Mesenchymal stem cell (in vitro differentiated cells and primary cell): ENCODE measurements at regions not wholly inside any gene's neighbourhood (a gene's known extent, or its start where the extent isn't known, plus 50 kb on each side); places are given as distances from the start of the nearest gene placed in this dataset.

Experiments
- DNase-seq: peaks from one replicate; pipeline ENCODE4 v3.0.0-alpha.2; 2013
- H2AFZ ChIP-seq: one replicate; pipeline ENCODE4 v1.6.1; 2013; ENCODE audit warnings: low read depth, mild to moderate bottlenecking, control low read depth, inconsistent platforms, low read length, moderate library complexity
- H2AK5ac ChIP-seq: 2 replicates; pipeline ENCODE4 v1.6.1; 2013; ENCODE audit warnings: low read length, moderate library complexity, mild to moderate bottlenecking, inconsistent platforms; ENCODE audit not compliant: severe bottlenecking
- H2BK120ac ChIP-seq: one replicate; pipeline ENCODE4 v1.6.1; 2013; ENCODE audit warnings: low read depth, mild to moderate bottlenecking, inconsistent platforms, low read length, moderate library complexity
- H2BK12ac ChIP-seq, 2 experiments: one replicate each; pipeline ENCODE4 v1.6.1; 2013; ENCODE audit warnings: inconsistent platforms in 2 of 2, low read length in 2 of 2, mild to moderate bottlenecking in 2 of 2, moderate library complexity in 2 of 2, control low read depth in 1 of 2
- H2BK15ac ChIP-seq: one replicate; pipeline ENCODE4 v1.6.1; 2013; ENCODE audit warnings: mild to moderate bottlenecking, low read depth, inconsistent platforms; ENCODE audit not compliant: poor library complexity, severe bottlenecking
- H2BK5ac ChIP-seq: 2 replicates; pipeline ENCODE4 v1.6.1; 2013; ENCODE audit warnings: low read depth, mild to moderate bottlenecking, low read length, control low read depth, inconsistent platforms; ENCODE audit not compliant: poor library complexity, severe bottlenecking
- H3K14ac ChIP-seq, 2 experiments: one replicate each; pipeline ENCODE4 v1.6.1; 2013; ENCODE audit warnings: inconsistent platforms in 2 of 2, low read length in 2 of 2, control low read depth in 1 of 2, mild to moderate bottlenecking in 1 of 2, moderate library complexity in 1 of 2
- H3K18ac ChIP-seq, 2 experiments: one replicate each; pipeline ENCODE4 v1.6.1; 2013; ENCODE audit warnings: inconsistent platforms in 2 of 2, low read length in 2 of 2, control low read depth in 1 of 2, low read depth in 1 of 2, mild to moderate bottlenecking in 1 of 2
- H3K23ac ChIP-seq, 2 experiments: one replicate each; pipeline ENCODE4 v1.6.1; 2013; ENCODE audit warnings: inconsistent platforms in 2 of 2, low read length in 2 of 2, mild to moderate bottlenecking in 2 of 2, moderate library complexity in 2 of 2, control low read depth in 1 of 2
- H3K27ac ChIP-seq: 2 replicates; pipeline ENCODE4 v1.5.1; 2013; ENCODE audit warnings: mild to moderate bottlenecking, moderate library complexity, low read length, control low read depth, inconsistent platforms; ENCODE audit not compliant: poor library complexity, severe bottlenecking
- H3K27me3 ChIP-seq, 2 experiments: 2 replicates each; pipeline versions ENCODE4 v1.6.1 to v1.7.0; 2013; ENCODE audit warnings: low read length in 2 of 2, mild to moderate bottlenecking in 2 of 2, moderate library complexity in 2 of 2, control low read depth in 1 of 2, inconsistent platforms in 1 of 2; ENCODE audit not compliant: control insufficient read depth in 1 of 2, insufficient read depth in 1 of 2
- H3K36me3 ChIP-seq, 2 experiments: 2 replicates each; pipeline versions ENCODE4 v1.6.1 to v1.7.0; 2013; ENCODE audit warnings: low read length in 2 of 2, control low read depth in 1 of 2, inconsistent platforms in 1 of 2, low read depth in 1 of 2, mild to moderate bottlenecking in 1 of 2; ENCODE audit not compliant: insufficient read depth in 2 of 2, control insufficient read depth in 1 of 2
- H3K4ac ChIP-seq, 2 experiments: one replicate each; pipeline ENCODE4 v1.6.1; 2013; ENCODE audit warnings: inconsistent platforms in 2 of 2, low read length in 2 of 2, mild to moderate bottlenecking in 2 of 2, moderate library complexity in 2 of 2, control low read depth in 1 of 2, low read depth in 1 of 2
- H3K4me1 ChIP-seq: 2 replicates; pipeline ENCODE4 v1.6.1; 2013; ENCODE audit warnings: low read depth, low read length, control low read depth; ENCODE audit not compliant: control insufficient read depth, insufficient read depth
- H3K4me2 ChIP-seq: 2 replicates; pipeline ENCODE4 v1.6.1; 2013; ENCODE audit warnings: low read length, mild to moderate bottlenecking, inconsistent platforms; ENCODE audit not compliant: poor library complexity, severe bottlenecking
- H3K4me3 ChIP-seq, 2 experiments: 2 replicates each; pipeline versions ENCODE4 v1.5.1 to v1.7.0; 2013; ENCODE audit warnings: low read length in 2 of 2, mild to moderate bottlenecking in 2 of 2, control low read depth in 1 of 2, low read depth in 1 of 2; ENCODE audit not compliant: insufficient read depth in 1 of 2
- H3K79me1 ChIP-seq: replicated peaks from 2 replicates; pipeline ENCODE4 v1.6.1; 2013; ENCODE audit warnings: mild to moderate bottlenecking, control low read depth, low read length, inconsistent platforms; ENCODE audit not compliant: poor library complexity, severe bottlenecking
- H3K9ac ChIP-seq: 2 replicates; pipeline ENCODE4 v1.7.0; 2013; ENCODE audit warnings: mild to moderate bottlenecking, low read length, moderate library complexity
- H3K9me3 ChIP-seq: 2 replicates; pipeline ENCODE4 v1.7.0; 2013; ENCODE audit warnings: mild to moderate bottlenecking, low read length; ENCODE audit not compliant: control insufficient read depth
- H4K8ac ChIP-seq: one replicate; pipeline ENCODE4 v1.6.1; 2013; ENCODE audit warnings: inconsistent platforms, mild to moderate bottlenecking, low read length, moderate library complexity
- H4K91ac ChIP-seq: one replicate; pipeline ENCODE4 v1.6.1; 2013; ENCODE audit warnings: mild to moderate bottlenecking, low read length, inconsistent platforms
- WGBS: methylation state at CpG from one replicate; pipeline ENCODE4 v1.1.7; 2013; ENCODE audit warnings: mixed read lengths; 5-methylcytosine and 5-hydroxymethylcytosine counted together

DNA sequence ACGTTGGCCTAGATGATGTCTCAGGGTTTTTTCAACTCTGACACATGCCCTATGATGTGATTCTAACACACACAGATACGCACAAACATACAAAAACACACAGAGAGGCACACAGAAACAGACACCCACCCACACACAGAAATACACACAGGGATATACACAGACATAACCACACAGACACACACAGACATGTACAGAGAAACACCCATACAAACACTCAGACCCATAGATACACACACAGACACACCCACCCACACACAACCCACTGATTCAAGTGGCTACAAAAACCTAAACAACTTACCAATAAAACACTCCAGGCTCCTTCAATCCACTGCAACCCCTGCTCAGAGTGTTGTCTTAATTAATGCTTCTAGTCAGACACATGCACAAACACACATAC, 244.6 kb upstream of the CCL2 start:
- Histone ChIP-seq H3K23ac (no peak overlapping the region), H3K9ac (no peak overlapping the region), H3K27ac (no peak overlapping the region), H2BK12ac (no peak overlapping the region), H3K36me3 (no peaks in the 10 kb centered on the region), H2AK5ac (no peak overlapping the region), H2BK5ac (no peak overlapping the region), H3K4me1 (no peaks in the 10 kb centered on the region), H3K4ac (no peak overlapping the region), H3K27me3 (no peaks in the 10 kb centered on the region), H2BK120ac (no peak overlapping the region), H4K91ac (no peak overlapping the region), H3K9me3 (no peaks in the 10 kb centered on the region), H2AFZ (no peak overlapping the region), H3K4me3 (no peak overlapping the region), H3K79me1 (no peaks in the 10 kb centered on the region), H4K8ac (no peak overlapping the region), H2BK15ac (no peak overlapping the region), H3K14ac (no peak overlapping the region), H3K4me2 (no peak overlapping the region), H3K18ac (no peak overlapping the region)
- WGBS = 63% methylated on average over 2 of the region's 2 CpGs
- no peak for DNase-seq

DNA sequence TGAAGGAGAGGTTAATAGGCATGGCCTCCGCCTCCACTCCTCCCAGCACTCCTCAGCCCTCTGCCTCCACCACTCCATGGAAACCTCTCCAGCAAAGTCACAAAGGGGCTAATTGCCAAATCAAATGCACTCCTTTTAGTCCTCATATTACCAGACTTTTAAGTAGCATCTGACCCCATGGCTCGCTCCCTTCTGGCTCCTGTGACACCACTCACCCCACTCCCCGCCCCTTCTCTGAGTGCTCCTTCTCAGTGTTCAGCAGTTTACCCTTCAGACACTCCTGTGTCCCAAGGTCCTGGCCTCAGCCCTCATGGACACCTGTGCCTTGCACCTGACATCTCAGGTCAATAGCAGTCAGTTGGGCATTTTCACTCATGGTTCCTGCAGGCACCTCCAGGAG, 243.5 kb upstream of the CCL2 start:
- no peak overlapping the region for H2BK15ac ChIP-seq
- H3K27me3 ChIP-seq = no peaks in the 10 kb centered on the region
- no peak overlapping the region for H4K8ac ChIP-seq
- no peak overlapping the region for H4K91ac ChIP-seq
- no peak overlapping the region for H3K27ac ChIP-seq
- H3K36me3 ChIP-seq = no peaks in the 10 kb centered on the region
- H2AK5ac ChIP-seq = no peak overlapping the region
- H3K79me1 ChIP-seq = no peaks in the 10 kb centered on the region
- no peak overlapping the region for H3K14ac ChIP-seq
- H2BK120ac ChIP-seq = no peak overlapping the region
- H3K4me2 ChIP-seq = no peak overlapping the region
- no peak overlapping the region for H2AFZ ChIP-seq
- H3K23ac ChIP-seq = no peak overlapping the region
- H3K9me3 ChIP-seq = no peaks in the 10 kb centered on the region
- H2BK12ac ChIP-seq = no peak overlapping the region
- DNase-seq = no peak
- H3K4ac ChIP-seq = no peak overlapping the region
- no peak overlapping the region for H2BK5ac ChIP-seq
- no peak overlapping the region for H3K4me3 ChIP-seq
- no peak overlapping the region for H3K18ac ChIP-seq
- WGBS = 83% methylated on average over 3 of the region's 3 CpGs
- H3K4me1 ChIP-seq = no peaks in the 10 kb centered on the region
- no peak overlapping the region for H3K9ac ChIP-seq

DNA sequence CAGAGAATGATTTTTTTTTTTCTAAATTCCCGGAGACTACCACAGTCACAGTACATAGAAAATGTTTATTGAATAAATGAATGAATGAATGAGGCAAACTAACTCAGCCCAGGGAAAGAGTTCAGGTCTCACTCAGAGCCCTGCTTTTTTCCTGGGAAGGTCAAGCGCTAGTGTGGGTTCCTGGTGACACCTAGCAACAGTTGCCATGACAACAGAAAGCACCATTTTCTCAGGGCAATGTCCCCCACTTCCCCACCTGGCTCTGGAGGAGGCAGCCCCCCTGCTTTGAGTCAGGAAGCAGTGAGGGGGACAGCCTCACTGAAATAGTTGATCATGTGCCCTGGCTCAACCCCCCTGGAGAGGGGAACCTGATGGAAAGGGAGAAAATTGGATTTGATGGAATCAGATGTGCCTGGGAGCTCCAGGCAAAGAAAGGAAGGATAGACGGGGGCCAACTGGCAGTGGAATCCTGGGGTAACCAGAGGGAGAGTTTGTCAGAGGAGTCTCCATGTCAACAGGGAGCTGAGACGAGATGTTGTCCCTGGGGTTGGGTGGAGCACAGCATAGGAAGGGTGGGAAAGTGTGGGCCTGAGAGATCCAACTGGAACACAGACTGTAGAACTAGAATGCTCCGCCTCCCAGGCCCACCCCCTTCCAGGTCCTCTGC, 242.2 kb upstream of the CCL2 start:
- no peak overlapping the region for H4K8ac ChIP-seq
- H3K4me1 ChIP-seq = no peaks in the 10 kb centered on the region
- no peaks in the 10 kb centered on the region for H3K9me3 ChIP-seq
- no peak overlapping the region for H3K18ac ChIP-seq
- no peak overlapping the region for H2BK5ac ChIP-seq
- no peaks in the 10 kb centered on the region for H3K79me1 ChIP-seq
- no peak overlapping the region for H3K4ac ChIP-seq
- H2AK5ac ChIP-seq = no peak overlapping the region
- 67% methylated on average over 2 of the region's 5 CpGs for WGBS
- no peak overlapping the region for H3K27ac ChIP-seq
- no peak overlapping the region for H3K23ac ChIP-seq
- H3K14ac ChIP-seq = no peak overlapping the region
- no peak for DNase-seq
- H3K4me2 ChIP-seq = no peak overlapping the region
- no peak overlapping the region for H2AFZ ChIP-seq
- H4K91ac ChIP-seq = no peak overlapping the region
- no peaks in the 10 kb centered on the region for H3K27me3 ChIP-seq
- no peak overlapping the region for H3K9ac ChIP-seq
- H2BK15ac ChIP-seq = no peak overlapping the region
- no peak overlapping the region for H2BK120ac ChIP-seq
- H2BK12ac ChIP-seq = no peak overlapping the region
- no peaks in the 10 kb centered on the region for H3K36me3 ChIP-seq
- H3K4me3 ChIP-seq = no peak overlapping the region

DNA sequence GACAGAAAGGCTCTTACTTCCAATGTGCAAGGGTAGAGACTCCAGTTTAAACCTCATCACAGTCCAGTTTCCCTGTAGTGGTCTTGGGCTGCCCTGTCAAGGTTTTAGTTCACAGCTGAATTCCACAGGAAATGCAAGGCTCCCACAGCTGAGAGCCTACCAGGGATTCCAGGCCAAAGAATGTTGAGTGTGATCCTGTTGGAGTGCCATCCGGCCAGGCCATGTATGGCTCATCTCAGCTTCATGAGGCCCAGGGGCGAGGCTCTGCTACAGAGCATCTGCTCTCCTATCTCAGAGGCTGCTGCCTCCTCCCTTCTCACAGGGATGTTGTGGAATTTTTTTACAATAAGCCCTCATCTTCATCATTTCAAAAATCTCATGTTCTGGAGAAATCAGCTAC, 239.8 kb upstream of the CCL2 start:
- H3K27me3 ChIP-seq = no peaks in the 10 kb centered on the region
- H3K14ac ChIP-seq = no peak overlapping the region
- H3K4ac ChIP-seq = no peak overlapping the region
- no peak overlapping the region for H2BK12ac ChIP-seq
- 53% methylated on average over 2 of the region's 2 CpGs for WGBS
- no peak for DNase-seq
- no peak overlapping the region for H2BK15ac ChIP-seq
- no peak overlapping the region for H3K27ac ChIP-seq
- H3K9ac ChIP-seq = no peak overlapping the region
- H2BK5ac ChIP-seq = no peak overlapping the region
- no peaks in the 10 kb centered on the region for H3K4me1 ChIP-seq
- H2BK120ac ChIP-seq = no peak overlapping the region
- no peak overlapping the region for H3K4me3 ChIP-seq
- no peak overlapping the region for H3K4me2 ChIP-seq
- H3K36me3 ChIP-seq = no peaks in the 10 kb centered on the region
- H4K91ac ChIP-seq = no peak overlapping the region
- no peak overlapping the region for H3K18ac ChIP-seq
- no peaks in the 10 kb centered on the region for H3K9me3 ChIP-seq
- H4K8ac ChIP-seq = no peak overlapping the region
- H3K79me1 ChIP-seq = no peaks in the 10 kb centered on the region
- H3K23ac ChIP-seq = no peak overlapping the region
- no peak overlapping the region for H2AFZ ChIP-seq
- H2AK5ac ChIP-seq = no peak overlapping the region
